Heart left ventricle (tissue), 16 donors: ENCODE measurements at regions not wholly inside any gene's neighbourhood (a gene's known extent, or its start where the extent isn't known, plus 50 kb on each side); places are given as distances from the start of the nearest gene placed in this dataset.

Source experiments
- ATAC-seq, 4 donors: fragments of 200-7000 bp; cut with Tn5 transposase; one replicate each; pipeline ENCODE4 v1.9.1; 2020 to 2022; ENCODE audit warnings: moderate library complexity in 4 of 4, mild to moderate bottlenecking in 3 of 4, moderate number of reproducible peaks in 1 of 4
- DNase-seq, 5 donors: peaks; one replicate each; pipeline ENCODE4 v3.0.0-alpha.2; 2020
- H3K27ac ChIP-seq, 12 donors: fragments of 200-600 bp; sonication (generic) in 4 of 12; one replicate each; pipeline versions ENCODE4 v1.5.0 to v1.8.0; 2016 to 2022; ENCODE audit warnings: mild to moderate bottlenecking in 2 of 12
- H3K27me3 ChIP-seq, 9 donors: fragments of 200-600 bp; sonication (generic) in 2 of 9; one replicate each; pipeline versions ENCODE4 v1.5.1 to v1.8.0; 2016 to 2022; ENCODE audit warnings: mild to moderate bottlenecking in 3 of 9
- H3K36me3 ChIP-seq, 9 donors: fragments of 200-600 bp; sonication (generic) in 2 of 9; one replicate each; pipeline versions ENCODE4 v1.5.0 to v1.8.0; 2018 to 2022; ENCODE audit warnings: mild to moderate bottlenecking in 2 of 9
- H3K4me1 ChIP-seq, 12 donors: fragments of 200-600 bp; sonication (generic) in 4 of 12; one replicate each; pipeline versions ENCODE4 v1.5.0 to v1.8.0; 2016 to 2022; ENCODE audit warnings: mild to moderate bottlenecking in 3 of 12
- H3K4me3 ChIP-seq, 12 donors: fragments of 200-600 bp; sonication (generic) in 4 of 12; one replicate each; pipeline versions ENCODE4 v1.5.0 to v1.8.0; 2017 to 2022; ENCODE audit warnings: mild to moderate bottlenecking in 9 of 12, moderate library complexity in 4 of 12
- H3K9me3 ChIP-seq, 12 donors: fragments of 200-600 bp; sonication (generic) in 4 of 12; one replicate each; pipeline versions ENCODE4 v1.5.0 to v1.8.0; 2016 to 2022; ENCODE audit warnings: mild to moderate bottlenecking in 1 of 12
- CTCF ChIP-seq, 12 donors: fragments of 200-600 bp; sonication (generic) in 4 of 12; IDR thresholded peaks; one replicate each; pipeline versions ENCODE4 v1.5.0 to v1.8.0; 2018 to 2022; ENCODE audit warnings: antibody characterized with exemption in 12 of 12, mild to moderate bottlenecking in 5 of 12
- POLR2A ChIP-seq, 2 donors: fragments of 450-650 bp; IDR thresholded peaks; one replicate each; pipeline ENCODE4 v1.6.1; 2017; ENCODE audit warnings: antibody characterized with exemption in 2 of 2, mild to moderate bottlenecking in 2 of 2, moderate library complexity in 2 of 2
- WGBS, 4 donors: extraction: QIAGEN DNeasy Blood & Tissue Kit in 2 of 4; methylation state at CpG; one replicate each; pipeline versions ENCODE4 v1.1.5 to v1.1.7; 2013 to 2018; 5-methylcytosine and 5-hydroxymethylcytosine counted together
- intact Hi-C, 10 donors: fragments of 100-400 bp; cut with DNase I; formaldehyde crosslinking; loops; one replicate each; pipeline versions ENCODE4 v1.11.1 to v1.14.2; 2022
- donor health status: ischemic (EF 13 %, LVEDD 7.1; RV severe dilation, severe dysfunction).
- donor health status: healthy with polysubstance abuse.
- donor health status: DM: no; HTN: yes; CAD: no.
- donor health status: DM: no; HTN: no; CAD: no.
- donor health status: ischemic (EF 25% LVEDD 6.9; RV normal size, moderate dysfunction).
- donor health status: ischemic (EF 25% LVEDD 5.7; RV mildly dilated, moderate dysfunction).
- donor health status: healthy.
- donor health status: DM: yes; HTN: yes; CAD: no.
- donor health status: ischemic (EF 35%, LVEDD 5.7; RV mildly dilated, moderate dysfunction).
- donor health status: nonischemic (EF 11% LVEDD 7.7; RV severe dilation, severe dysfunction).
- donor health status: DM: yes; HTN: yes; CAD: no.
- donor health status: PGD.
- donor health status: ischemic (EF 29% LVEDD 5.4; RV normal size, mild dysfunction).
- donor health status: nonischemic (EF 23%, LVEDD 6.1; RV moderate dilation, normal function).

- Histone ChIP-seq H3K27ac (no peak overlapping the region), H3K4me1 (no peaks in the 10 kb centered on the region), H3K27me3 (no peaks in the 10 kb centered on the region), H3K9me3 (peaks cover 0 to 22% (median 3%) of the 10 kb centered on the region in 12 donors), H3K4me3 (no peak overlapping the region), H3K36me3 (no peaks in the 10 kb centered on the region)
- WGBS, 4 donors = 77 to 86% (median 82%) methylated on average over 3 of the region's 3 CpGs
- intact Hi-C loops = no loop called here
- TF ChIP-seq CTCF (IDR thresholded peaks at IDR 0.05) (no peak), POLR2A (IDR thresholded peaks at IDR 0.05) (no peak)
- ATAC-seq (no peak), DNase-seq (no peak)
Observed at GRCh38 chr12:27852742-27853141, 72.7 kb upstream of the MANSC4 start.
